ENCODE measurements at regions not wholly inside any gene's neighbourhood (a gene's known extent, or its start where the extent isn't known, plus 50 kb on each side); places are given as distances from the start of the nearest gene placed in this dataset.

- Mint-ChIP-seq H3K4me3 (no peak overlapping the region), H3K9me3 (no peaks in the 10 kb centered on the region), H3K4me1 (no peaks in the 10 kb centered on the region), H3K27ac (no peak overlapping the region), H3K27me3 (no peaks in the 10 kb centered on the region)
- ATAC-seq (no peak), DNase-seq (no peak)
Measured at GRCh38 chr22:48800886-48801607, 1026.6 kb downstream of the BRD1 start.

GRCh38 chr22:48800036-48800885, 1027.4 kb downstream of the BRD1 start:
- no peak for ATAC-seq
- Mint-ChIP-seq H3K4me1 (no peaks in the 10 kb centered on the region), H3K4me3 (no peak overlapping the region), H3K27me3 (no peaks in the 10 kb centered on the region), H3K9me3 (no peaks in the 10 kb centered on the region), H3K27ac (no peak overlapping the region)
- DNase-seq: no peak

- no peak for ATAC-seq
- no peak for DNase-seq
Measured at GRCh38 chr22:48799227-48799970, 1028.3 kb downstream of the BRD1 start.

GRCh38 chr22:48798281-48799226, 1029.1 kb downstream of the BRD1 start:
- Mint-ChIP-seq H3K9me3 (peaks cover 8 to 12% of the 10 kb centered on the region in 2 donors), H3K27ac (no peak overlapping the region), H3K4me1 (no peaks in the 10 kb centered on the region), H3K27me3 (no peaks in the 10 kb centered on the region), H3K4me3 (no peak overlapping the region)
- no peak for ATAC-seq
- no peak for DNase-seq

More at GRCh38 chr22:48799227-48799970, 1028.3 kb downstream of the BRD1 start:
- Mint-ChIP-seq H3K4me3 (no peak overlapping the region), H3K4me1 (no peaks in the 10 kb centered on the region), H3K9me3 (peaks cover 2 to 3% of the 10 kb centered on the region in 2 donors), H3K27me3 (no peaks in the 10 kb centered on the region), H3K27ac (no peak overlapping the region)

- Mint-ChIP-seq H3K4me1 (no peaks in the 10 kb centered on the region), H3K27me3 (no peaks in the 10 kb centered on the region), H3K9me3 (peaks cover 8 to 12% of the 10 kb centered on the region in 2 donors), H3K27ac (no peak overlapping the region), H3K4me3 (no peak overlapping the region)
- no peak for ATAC-seq
- no peak for DNase-seq
Measured at GRCh38 chr22:48797731-48798130, 1029.9 kb downstream of the BRD1 start.

- Mint-ChIP-seq H3K27ac (no peak overlapping the region), H3K27me3 (no peaks in the 10 kb centered on the region), H3K9me3 (peaks cover 8 to 12% of the 10 kb centered on the region in 2 donors), H3K4me1 (no peaks in the 10 kb centered on the region), H3K4me3 (no peak overlapping the region)
- ATAC-seq: no peak
- DNase-seq: no peak
Measured at GRCh38 chr22:48796310-48797015, 1031.2 kb downstream of the BRD1 start.

- ATAC-seq: no peak
Measured at GRCh38 chr22:48795664-48796063, 1032.0 kb downstream of the BRD1 start.

GRCh38 chr22:48794906-48795305, 1032.8 kb downstream of the BRD1 start:
- Mint-ChIP-seq H3K4me3 (no peak overlapping the region), H3K27me3 (peaks cover 9% of the 10 kb centered on the region), H3K9me3 (peaks cover 8 to 12% of the 10 kb centered on the region in 2 donors), H3K27ac (no peak overlapping the region), H3K4me1 (no peaks in the 10 kb centered on the region)
- no peak for DNase-seq
- ATAC-seq: no peak

More at GRCh38 chr22:48795664-48796063, 1032.0 kb downstream of the BRD1 start:
- Mint-ChIP-seq H3K27me3 (peaks cover 6% of the 10 kb centered on the region), H3K4me1 (no peaks in the 10 kb centered on the region), H3K4me3 (no peak overlapping the region), H3K9me3 (peaks cover 8 to 12% of the 10 kb centered on the region in 2 donors), H3K27ac (no peak overlapping the region)
- no peak for DNase-seq

GRCh38 chr22:48793949-48794348, 1033.7 kb downstream of the BRD1 start:
- H3K4me1 Mint-ChIP-seq: no peaks in the 10 kb centered on the region
- DNase-seq: no peak
- H3K27ac Mint-ChIP-seq: no peak overlapping the region
- no peak overlapping the region for H3K4me3 Mint-ChIP-seq
- no peak for ATAC-seq
- peaks cover 8 to 12% of the 10 kb centered on the region in 2 donors for H3K9me3 Mint-ChIP-seq
- H3K27me3 Mint-ChIP-seq: peaks cover 9% of the 10 kb centered on the region

GRCh38 chr22:48786679-48786996, 1041.0 kb downstream of the BRD1 start:
- no peaks in the 10 kb centered on the region for H3K9me3 Mint-ChIP-seq
- H3K27ac Mint-ChIP-seq: no peak overlapping the region
- H3K27me3 Mint-ChIP-seq: peaks cover 9% of the 10 kb centered on the region
- no peak overlapping the region for H3K4me3 Mint-ChIP-seq
- DNase-seq: no peak
- H3K4me1 Mint-ChIP-seq: no peaks in the 10 kb centered on the region
- ATAC-seq: no peak

- no peaks in the 10 kb centered on the region for H3K9me3 Mint-ChIP-seq
- no peak overlapping the region for H3K27ac Mint-ChIP-seq
- H3K4me1 Mint-ChIP-seq: no peaks in the 10 kb centered on the region
- no peak for ATAC-seq
- DNase-seq: no peak
- no peak overlapping the region for H3K4me3 Mint-ChIP-seq
- H3K27me3 Mint-ChIP-seq: peaks cover 10% of the 10 kb centered on the region
Measured at GRCh38 chr22:48785792-48786678, 1041.6 kb downstream of the BRD1 start.

GRCh38 chr22:48784701-48785503, 1042.8 kb downstream of the BRD1 start:
- H3K4me1 Mint-ChIP-seq: no peaks in the 10 kb centered on the region
- H3K4me3 Mint-ChIP-seq: no peak overlapping the region
- H3K27me3 Mint-ChIP-seq: peaks cover 6% of the 10 kb centered on the region
- H3K9me3 Mint-ChIP-seq: no peaks in the 10 kb centered on the region
- DNase-seq (no peak), ATAC-seq (no peak)
- H3K27ac Mint-ChIP-seq: peak overlapping the region in 1 of 2 donors; percentile 76

GRCh38 chr22:48783821-48784266, 1043.8 kb downstream of the BRD1 start:
- Mint-ChIP-seq H3K4me1 (no peaks in the 10 kb centered on the region), H3K27me3 (peaks cover 6% of the 10 kb centered on the region), H3K27ac (no peak overlapping the region), H3K4me3 (no peak overlapping the region), H3K9me3 (no peaks in the 10 kb centered on the region)
- ATAC-seq (no peak), DNase-seq (no peak)

Measured in stimulated activated naive CD8-positive, alpha-beta T cell treated with anti-CD3 and anti-CD28 coated beads, Interleukin-15, amount 100 ng/mL, for 72 hours (primary cell).